CD4-positive, CD25-positive, alpha-beta regulatory T cell (primary cell): ENCODE measurements at regions not wholly inside any gene's neighbourhood (a gene's known extent, or its start where the extent isn't known, plus 50 kb on each side); places are given as distances from the start of the nearest gene placed in this dataset.
"Not testable (repeated sequence)": the region's sequence is repeated elsewhere in the genome, so short reads cannot be mapped to it uniquely, and the experiment has no call there.

Experiments used
- ATAC-seq, 2 donors: fragments of 150-1000 bp; cut with Tn5 transposase; one replicate each; pipeline ENCODE4 v1.10.0; 2021; ENCODE audit warnings: low read depth in 2 of 2, moderate number of reproducible peaks in 2 of 2, moderate library complexity in 1 of 2
- DNase-seq, 3 donors: peaks; one replicate each; pipeline versions ENCODE4 v3.0.0 to v3.0.0-alpha.2; 2012 to 2022; ENCODE audit warnings: mixed read lengths in 1 of 3
- H3K27ac ChIP-seq: one replicate; pipeline ENCODE4 v1.7.0; 2013; ENCODE audit warnings: mild to moderate bottlenecking, low read length; ENCODE audit not compliant: insufficient read depth, poor library complexity, severe bottlenecking
- H3K27me3 ChIP-seq: one replicate; pipeline ENCODE4 v1.7.0; 2013; ENCODE audit warnings: low read length; ENCODE audit not compliant: control insufficient read depth, insufficient read depth
- H3K36me3 ChIP-seq: one replicate; pipeline ENCODE4 v1.7.0; 2013; ENCODE audit warnings: mild to moderate bottlenecking, low read length, moderate library complexity; ENCODE audit not compliant: control insufficient read depth, insufficient read depth
- H3K4me1 ChIP-seq: 2 replicates; pipeline ENCODE4 v1.7.0; 2013; ENCODE audit warnings: mild to moderate bottlenecking, low read length; ENCODE audit not compliant: insufficient read depth, control insufficient read depth, poor library complexity, severe bottlenecking
- H3K4me3 ChIP-seq: one replicate; pipeline ENCODE4 v1.7.0; 2013; ENCODE audit warnings: low read depth, mild to moderate bottlenecking, low read length, moderate library complexity
- H3K9me3 ChIP-seq, 2 experiments: 1 replicate in 1 of 2; 2 replicates in 1 of 2; pipeline ENCODE4 v1.7.0; 2013; ENCODE audit warnings: low read length in 2 of 2, mild to moderate bottlenecking in 1 of 2, moderate library complexity in 1 of 2; ENCODE audit not compliant: control insufficient read depth in 2 of 2
- H3K27ac Mint-ChIP-seq, 3 donors: one replicate each; pipeline ENCODE4 v1.8.0; 2020 to 2022; ENCODE audit warnings: mild to moderate bottlenecking in 3 of 3, mixed read lengths in 3 of 3, moderate library complexity in 2 of 3
- H3K27me3 Mint-ChIP-seq: one replicate; pipeline ENCODE4 v1.8.0; 2022; ENCODE audit warnings: mild to moderate bottlenecking, mixed read lengths
- H3K36me3 Mint-ChIP-seq: one replicate; pipeline ENCODE4 v1.8.0; 2020; ENCODE audit warnings: mixed read lengths
- H3K4me1 Mint-ChIP-seq, 4 donors: one replicate each; pipeline ENCODE4 v1.8.0; 2020 to 2022; ENCODE audit warnings: mixed read lengths in 4 of 4, mild to moderate bottlenecking in 1 of 4
- H3K4me3 Mint-ChIP-seq, 4 donors: one replicate each; pipeline ENCODE4 v1.8.0; 2020 to 2022; ENCODE audit warnings: mild to moderate bottlenecking in 4 of 4, mixed read lengths in 4 of 4, moderate library complexity in 3 of 4
- H3K9me3 Mint-ChIP-seq, 7 donors: one replicate each; pipeline ENCODE4 v1.8.0; 2020 to 2022; ENCODE audit warnings: mixed read lengths in 7 of 7, mild to moderate bottlenecking in 3 of 7, moderate library complexity in 2 of 7

GRCh38 chr3:181925841-181926240, 214.1 kb downstream of the SOX2 start:
- not testable (repeated sequence) for H3K4me3 Mint-ChIP-seq, ATAC-seq

GRCh38 chr3:181929501-181929900, 217.8 kb downstream of the SOX2 start:
- Mint-ChIP-seq H3K27ac (no peak overlapping the region), H3K27me3 (no peaks in the 10 kb centered on the region), H3K9me3 (peaks cover 0 to 21% (median 4%) of the 10 kb centered on the region in 7 donors), H3K36me3 (no peaks in the 10 kb centered on the region), H3K4me3 (no peak overlapping the region), H3K4me1 (no peaks in the 10 kb centered on the region)
- no peak overlapping the region for H3K27ac ChIP-seq
- H3K27me3 ChIP-seq: no peaks in the 10 kb centered on the region
- DNase-seq (no peak), ATAC-seq (no peak)
- H3K4me3 ChIP-seq: no peak overlapping the region
- no peaks in the 10 kb centered on the region for H3K4me1 ChIP-seq
- no peaks in the 10 kb centered on the region for H3K9me3 ChIP-seq
- no peaks in the 10 kb centered on the region for H3K36me3 ChIP-seq

More at GRCh38 chr3:181925841-181926240, 214.1 kb downstream of the SOX2 start:
- not testable (repeated sequence) for H3K27ac ChIP-seq, H3K9me3 ChIP-seq, H3K4me3 ChIP-seq, H3K4me1 Mint-ChIP-seq, H3K36me3 Mint-ChIP-seq, DNase-seq, H3K27ac Mint-ChIP-seq, H3K27me3 ChIP-seq, H3K36me3 ChIP-seq, H3K27me3 Mint-ChIP-seq, H3K4me1 ChIP-seq
- H3K9me3 Mint-ChIP-seq: peaks cover 0 to 21% (median 3%) of the 10 kb centered on the region in 7 donors

- no peak overlapping the region for H3K4me3 ChIP-seq
- Mint-ChIP-seq H3K4me3 (no peak overlapping the region), H3K27ac (no peak overlapping the region), H3K4me1 (no peaks in the 10 kb centered on the region), H3K36me3 (no peaks in the 10 kb centered on the region), H3K9me3 (peaks cover 0 to 21% (median 8%) of the 10 kb centered on the region in 7 donors), H3K27me3 (no peaks in the 10 kb centered on the region)
- H3K27me3 ChIP-seq: no peaks in the 10 kb centered on the region
- ATAC-seq: no peak
- no peaks in the 10 kb centered on the region for H3K9me3 ChIP-seq
- no peak for DNase-seq
- H3K27ac ChIP-seq: no peak overlapping the region
- no peaks in the 10 kb centered on the region for H3K4me1 ChIP-seq
- no peaks in the 10 kb centered on the region for H3K36me3 ChIP-seq
Observed at GRCh38 chr3:181930105-181930504, 218.4 kb downstream of the SOX2 start.

- Mint-ChIP-seq H3K9me3 (peaks cover 0 to 19% (median 8%) of the 10 kb centered on the region in 7 donors), H3K27me3 (no peaks in the 10 kb centered on the region), H3K4me3 (no peak overlapping the region), H3K27ac (no peak overlapping the region), H3K4me1 (no peaks in the 10 kb centered on the region), H3K36me3 (no peaks in the 10 kb centered on the region)
- Histone ChIP-seq H3K27me3 (no peaks in the 10 kb centered on the region), H3K27ac (no peak overlapping the region), H3K4me3 (no peak overlapping the region), H3K4me1 (no peaks in the 10 kb centered on the region), H3K36me3 (no peaks in the 10 kb centered on the region), H3K9me3 (no peaks in the 10 kb centered on the region)
- DNase-seq (no peak), ATAC-seq (no peak)
Observed at GRCh38 chr3:181932039-181932438, 220.3 kb downstream of the SOX2 start.

- H3K4me1 Mint-ChIP-seq: no peaks in the 10 kb centered on the region
- DNase-seq (no peak), ATAC-seq (no peak)
- H3K4me1 ChIP-seq: no peaks in the 10 kb centered on the region
- H3K27ac Mint-ChIP-seq: no peak overlapping the region
- no peaks in the 10 kb centered on the region for H3K9me3 ChIP-seq
- no peaks in the 10 kb centered on the region for H3K36me3 Mint-ChIP-seq
- no peak overlapping the region for H3K4me3 Mint-ChIP-seq
- no peaks in the 10 kb centered on the region for H3K36me3 ChIP-seq
- no peaks in the 10 kb centered on the region for H3K27me3 Mint-ChIP-seq
- no peaks in the 10 kb centered on the region for H3K27me3 ChIP-seq
- no peak overlapping the region for H3K4me3 ChIP-seq
- peaks cover 0 to 14% (median 7%) of the 10 kb centered on the region in 7 donors for H3K9me3 Mint-ChIP-seq
- H3K27ac ChIP-seq: no peak overlapping the region
Observed at GRCh38 chr3:181933052-181933618, 221.4 kb downstream of the SOX2 start.

- H3K9me3 ChIP-seq: no peaks in the 10 kb centered on the region
- Mint-ChIP-seq H3K27ac (no peak overlapping the region), H3K9me3 (peaks cover 0 to 8% (median 0%) of the 10 kb centered on the region in 7 donors), H3K36me3 (no peaks in the 10 kb centered on the region), H3K27me3 (no peaks in the 10 kb centered on the region), H3K4me1 (no peaks in the 10 kb centered on the region), H3K4me3 (no peak overlapping the region)
- no peak overlapping the region for H3K4me3 ChIP-seq
- ATAC-seq (no peak), DNase-seq (no peak)
- no peaks in the 10 kb centered on the region for H3K36me3 ChIP-seq
- H3K27ac ChIP-seq: no peak overlapping the region
- no peaks in the 10 kb centered on the region for H3K27me3 ChIP-seq
- no peaks in the 10 kb centered on the region for H3K4me1 ChIP-seq
Observed at GRCh38 chr3:181935915-181936314, 224.2 kb downstream of the SOX2 start.

- Mint-ChIP-seq H3K4me1 (no peaks in the 10 kb centered on the region), H3K4me3 (no peak overlapping the region), H3K27me3 (no peaks in the 10 kb centered on the region)
Observed at GRCh38 chr3:181936774-181937173, 225.0 kb downstream of the SOX2 start.

GRCh38 chr3:181938580-181938979, 226.9 kb downstream of the SOX2 start:
- not testable (repeated sequence) for H3K36me3 ChIP-seq, ATAC-seq, H3K27me3 ChIP-seq, H3K27me3 Mint-ChIP-seq, H3K27ac Mint-ChIP-seq, H3K4me1 ChIP-seq, H3K9me3 ChIP-seq, H3K36me3 Mint-ChIP-seq, H3K4me1 Mint-ChIP-seq, DNase-seq, H3K9me3 Mint-ChIP-seq, H3K4me3 ChIP-seq, H3K4me3 Mint-ChIP-seq, H3K27ac ChIP-seq

More at GRCh38 chr3:181936774-181937173, 225.0 kb downstream of the SOX2 start:
- no peaks in the 10 kb centered on the region for H3K4me1 ChIP-seq
- Mint-ChIP-seq H3K36me3 (no peaks in the 10 kb centered on the region), H3K9me3 (peaks cover 0 to 8% (median 0%) of the 10 kb centered on the region in 7 donors), H3K27ac (no peak overlapping the region)
- no peaks in the 10 kb centered on the region for H3K9me3 ChIP-seq
- H3K36me3 ChIP-seq: no peaks in the 10 kb centered on the region
- no peak for DNase-seq
- H3K27ac ChIP-seq: no peak overlapping the region
- no peak for ATAC-seq
- H3K4me3 ChIP-seq: no peak overlapping the region
- H3K27me3 ChIP-seq: no peaks in the 10 kb centered on the region
